Caco-2 (cell line): ENCODE measurements at regions not wholly inside any gene's neighbourhood (a gene's known extent, or its start where the extent isn't known, plus 50 kb on each side); places are given as distances from the start of the nearest gene placed in this dataset.

Experiments
- BruUV-seq: library from RNA; stranded (reverse); fragments of 400-500 nt; replicated peaks from 2 replicates; lab custom pipeline; 2021; lab: Mats Ljungman, UMichigan
- CTCF ChIA-PET: fragments of 300-600 bp; sonication (Branson Sonifier 250); formaldehyde crosslinking; loops from one replicate; lab custom pipeline; 2022; ENCODE audit warnings: antibody characterized with exemption; lab: Charles Lee
- POLR2A ChIA-PET: fragments of 300-600 bp; sonication (Branson Sonifier 250); formaldehyde crosslinking; loops from one replicate; lab custom pipeline; 2022; ENCODE audit warnings: antibody characterized with exemption; lab: Charles Lee
- DNase-seq, 2 experiments: peaks; one replicate each; pipeline versions ENCODE4 v3.0.0 to v3.0.0-alpha.2; 2020 to 2022
- H3K27me3 ChIP-seq: replicated peaks from 2 replicates; pipeline ENCODE4 v1.6.0; 2011; ENCODE audit warnings: low read length; ENCODE audit not compliant: control insufficient read depth, insufficient read depth
- H3K36me3 ChIP-seq: 2 replicates; pipeline ENCODE4 v1.5.1; 2011; ENCODE audit warnings: low read length; ENCODE audit not compliant: control insufficient read depth, insufficient read depth
- H3K4me1 ChIP-seq: fragments of 250-450 bp; sonication (Bioruptor Pico); 2 replicates; pipeline ENCODE4 v1.5.1; 2020; ENCODE audit warnings: mild to moderate bottlenecking
- H3K4me3 ChIP-seq: 2 replicates; pipeline ENCODE4 v1.5.1; 2011; ENCODE audit warnings: low read depth, mild to moderate bottlenecking, control low read depth, low read length
- H3K9me3 ChIP-seq: fragments of 250-450 bp; sonication (Bioruptor Pico); 2 replicates; pipeline ENCODE4 v1.5.1; 2020; ENCODE audit warnings: mild to moderate bottlenecking, moderate library complexity
- H3K27ac Mint-ChIP-seq: one replicate; pipeline ENCODE4 v1.8.0; 2022; ENCODE audit warnings: mixed read lengths; ENCODE audit not compliant: unreplicated experiment
- H3K27me3 Mint-ChIP-seq: one replicate; pipeline ENCODE4 v1.8.0; 2022; ENCODE audit warnings: mixed read lengths; ENCODE audit not compliant: insufficient read depth, unreplicated experiment
- H3K36me3 Mint-ChIP-seq: one replicate; pipeline ENCODE4 v1.8.0; 2022; ENCODE audit warnings: mild to moderate bottlenecking, mixed read lengths; ENCODE audit not compliant: insufficient read depth, unreplicated experiment
- H3K4me1 Mint-ChIP-seq: one replicate; pipeline ENCODE4 v1.8.0; 2022; ENCODE audit warnings: low read depth, mixed read lengths; ENCODE audit not compliant: unreplicated experiment
- H3K4me3 Mint-ChIP-seq: one replicate; pipeline ENCODE4 v1.8.0; 2022; ENCODE audit warnings: mild to moderate bottlenecking, moderate library complexity, mixed read lengths; ENCODE audit not compliant: unreplicated experiment
- H3K9me3 Mint-ChIP-seq: one replicate; pipeline ENCODE4 v1.8.0; 2022; ENCODE audit warnings: mixed read lengths; ENCODE audit not compliant: unreplicated experiment
- CTCF ChIP-seq, 2 experiments: fragments of 200-600 bp in 1 of 2; IDR thresholded peaks; 1 replicate in 1 of 2; 2 replicates in 1 of 2; pipeline versions ENCODE4 v1.5.1 to v1.8.0; 2011 to 2022; ENCODE audit warnings: antibody characterized with exemption in 1 of 2, control low read depth in 1 of 2, inconsistent platforms in 1 of 2, low read depth in 1 of 2, low read length in 1 of 2, mild to moderate bottlenecking in 1 of 2, moderate library complexity in 1 of 2; ENCODE audit not compliant: insufficient read depth in 1 of 2, severe bottlenecking in 1 of 2, unreplicated experiment in 1 of 2
- intact Hi-C: fragments of 100-400 bp; cut with micrococcal nuclease; formaldehyde crosslinking; loops from one replicate; pipeline ENCODE4 v1.10.0; 2022; ENCODE audit not compliant: unreplicated experiment

GRCh38 chr5:122608222-122608621 is 166.7 kb upstream of the SNX2 start:
- Mint-ChIP-seq H3K4me1 (peaks cover 16% of the 10 kb centered on the region), H3K27ac (no peak overlapping the region), H3K9me3 (no peaks in the 10 kb centered on the region), H3K36me3 (no peaks in the 10 kb centered on the region), H3K27me3 (no peaks in the 10 kb centered on the region), H3K4me3 (no peak overlapping the region)
- CTCF ChIA-PET: no interaction called here
- no peaks in the 10 kb centered on the region; the same call in 1 of the 2 replicates for H3K9me3 ChIP-seq
- H3K27me3 ChIP-seq: no peaks in the 10 kb centered on the region
- intact Hi-C loops: no loop called here
- no peak overlapping the region for H3K4me3 ChIP-seq
- no peak for TF ChIP-seq CTCF (IDR thresholded peaks at IDR 0.05; ENCODE audit: insufficient read depth in 1 of 2, low read depth in 1 of 2, low read length in 1 of 2, severe bottlenecking in 1 of 2, unreplicated experiment in 1 of 2)
- POLR2A ChIA-PET: no interaction called here
- no peaks in the 10 kb centered on the region for H3K36me3 ChIP-seq
- peak in 1 of 2 experiments; percentile 4 for DNase-seq
- H3K4me1 ChIP-seq: peaks cover 20% of the 10 kb centered on the region
- BruUV-seq: no TSS peak

GRCh38 chr5:122611406-122611805 is 163.5 kb upstream of the SNX2 start:
- ChIA-PET CTCF (interaction anchor here (0.6 kb wide), 2 partner anchors 110 to 1432 kb away, joined by 3 read pairs; no protein-coding TSS in a partner anchor), POLR2A (no interaction called here)
- Mint-ChIP-seq H3K27ac (no peak overlapping the region), H3K4me3 (no peak overlapping the region), H3K36me3 (no peaks in the 10 kb centered on the region), H3K4me1 (peaks cover 16% of the 10 kb centered on the region), H3K27me3 (no peaks in the 10 kb centered on the region), H3K9me3 (no peaks in the 10 kb centered on the region)
- no peak for TF ChIP-seq CTCF (IDR thresholded peaks at IDR 0.05; ENCODE audit: insufficient read depth in 1 of 2, low read depth in 1 of 2, low read length in 1 of 2, severe bottlenecking in 1 of 2, unreplicated experiment in 1 of 2)
- intact Hi-C loops: no loop called here
- no peak overlapping the region for H3K4me3 ChIP-seq
- no TSS peak for BruUV-seq
- no peaks in the 10 kb centered on the region for H3K27me3 ChIP-seq
- no peaks in the 10 kb centered on the region for H3K36me3 ChIP-seq
- no peaks in the 10 kb centered on the region; the same call in 1 of the 2 replicates for H3K9me3 ChIP-seq
- H3K4me1 ChIP-seq: peaks cover 20% of the 10 kb centered on the region
- DNase-seq: peak; percentile 56 to 62

- CTCF ChIA-PET: no interaction called here
- no peaks in the 10 kb centered on the region for H3K36me3 ChIP-seq
- H3K27me3 ChIP-seq: no peaks in the 10 kb centered on the region
- H3K4me1 Mint-ChIP-seq: peaks cover 16% of the 10 kb centered on the region
- no peaks in the 10 kb centered on the region for H3K27me3 Mint-ChIP-seq
- no peak overlapping the region for H3K4me3 ChIP-seq
- no peak for DNase-seq
- H3K9me3 ChIP-seq: no peaks in the 10 kb centered on the region; the same call in 1 of the 2 replicates
- no TSS peak for BruUV-seq
- no peak for TF ChIP-seq CTCF (IDR thresholded peaks at IDR 0.05; ENCODE audit: insufficient read depth in 1 of 2, low read depth in 1 of 2, low read length in 1 of 2, severe bottlenecking in 1 of 2, unreplicated experiment in 1 of 2)
- H3K4me1 ChIP-seq: peaks cover 20% of the 10 kb centered on the region
- intact Hi-C loops: no loop called here
- no peak overlapping the region for H3K27ac Mint-ChIP-seq
- H3K4me3 Mint-ChIP-seq: no peak overlapping the region
- H3K9me3 Mint-ChIP-seq: no peaks in the 10 kb centered on the region
- no peaks in the 10 kb centered on the region for H3K36me3 Mint-ChIP-seq
- POLR2A ChIA-PET: no interaction called here
Measured at GRCh38 chr5:122612901-122613300, 162.0 kb upstream of the SNX2 start.
